Progenitor cell of endocrine pancreas (in vitro differentiated cells): ENCODE measurements at regions not wholly inside any gene's neighbourhood (a gene's known extent, or its start where the extent isn't known, plus 50 kb on each side); places are given as distances from the start of the nearest gene placed in this dataset.
A peak's percentile ranks its signal among the peaks of the same experiment; 100 is the strongest.
"Not testable (repeated sequence)": the region's sequence is repeated elsewhere in the genome, so short reads cannot be mapped to it uniquely, and the experiment has no call there.

ENCODE experiments used
- DNase-seq: peaks from one replicate; pipeline ENCODE4 v3.0.0; 2021; ENCODE audit warnings: low spot score; ENCODE audit not compliant: unreplicated experiment
- H3K27ac Mint-ChIP-seq: 2 replicates; pipeline ENCODE4 v1.8.0; 2021; ENCODE audit warnings: mild to moderate bottlenecking, moderate library complexity, mixed read lengths
- H3K27me3 Mint-ChIP-seq: 2 replicates; pipeline ENCODE4 v1.8.0; 2021; ENCODE audit warnings: mixed read lengths
- H3K36me3 Mint-ChIP-seq: 2 replicates; pipeline ENCODE4 v1.8.0; 2022; ENCODE audit warnings: mixed read lengths; ENCODE audit not compliant: insufficient read depth
- H3K4me1 Mint-ChIP-seq: 2 replicates; pipeline ENCODE4 v1.8.0; 2021; ENCODE audit warnings: low read depth, mixed read lengths
- H3K4me3 Mint-ChIP-seq: 2 replicates; pipeline ENCODE4 v1.8.0; 2021; ENCODE audit warnings: low read depth, mild to moderate bottlenecking, moderate library complexity, mixed read lengths
- H3K9me3 Mint-ChIP-seq: 2 replicates; pipeline ENCODE4 v1.8.0; 2021; ENCODE audit warnings: low read depth, mixed read lengths

DNA sequence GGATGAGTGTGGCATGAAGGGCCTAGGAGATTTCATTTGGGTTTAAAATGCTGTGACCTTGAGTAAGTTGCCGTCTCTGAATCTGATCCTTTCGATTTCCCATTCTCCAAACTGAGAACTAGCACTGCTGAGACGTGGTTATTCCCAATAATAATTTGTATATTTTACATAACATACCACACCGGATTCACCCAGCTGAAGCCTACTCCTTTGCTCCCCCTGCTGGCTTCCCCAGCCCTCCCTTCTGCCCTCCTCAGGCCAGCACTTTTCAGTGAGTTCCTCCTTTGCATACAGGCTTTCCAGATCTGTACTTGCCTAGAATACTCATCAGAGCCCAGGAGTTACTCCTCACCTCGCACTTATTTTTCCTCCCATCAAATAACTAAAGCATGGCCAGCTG, 255.1 kb downstream of the OR4F29 start:
- not testable (repeated sequence) for H3K36me3 Mint-ChIP-seq, H3K27ac Mint-ChIP-seq, H3K4me3 Mint-ChIP-seq, DNase-seq, H3K9me3 Mint-ChIP-seq, H3K27me3 Mint-ChIP-seq, H3K4me1 Mint-ChIP-seq

GRCh38 chr1:191296-192049, 260.0 kb downstream of the OR4F29 start:
- not testable (repeated sequence) for H3K27me3 Mint-ChIP-seq, H3K4me3 Mint-ChIP-seq, H3K9me3 Mint-ChIP-seq, H3K36me3 Mint-ChIP-seq, H3K4me1 Mint-ChIP-seq
- peak overlapping the region; percentile 21 for H3K27ac Mint-ChIP-seq
- DNase-seq, result peak; percentile 9

DNA sequence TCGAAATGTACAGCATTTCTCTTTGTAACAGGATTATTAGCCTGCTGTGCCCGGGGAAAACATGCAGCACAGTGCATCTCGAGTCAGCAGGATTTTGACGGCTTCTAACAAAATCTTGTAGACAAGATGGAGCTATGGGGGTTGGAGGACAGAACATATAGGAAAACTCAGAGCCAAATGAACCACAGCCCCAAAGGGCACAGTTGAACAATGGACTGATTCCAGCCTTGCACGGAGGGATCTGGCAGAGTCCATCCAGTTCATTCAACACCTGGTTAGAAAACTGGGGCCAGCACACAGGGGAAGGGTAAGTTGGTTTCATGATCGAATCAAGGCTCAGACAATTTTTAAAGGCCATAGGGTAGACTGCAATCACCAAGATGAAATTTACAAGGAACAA, 260.8 kb downstream of the OR4F29 start:
- H3K4me3 Mint-ChIP-seq, H3K27me3 Mint-ChIP-seq, H3K27ac Mint-ChIP-seq, H3K4me1 Mint-ChIP-seq, H3K36me3 Mint-ChIP-seq, H3K9me3 Mint-ChIP-seq, DNase-seq: not testable (repeated sequence)

- not testable (repeated sequence) for H3K4me3 Mint-ChIP-seq, DNase-seq, H3K9me3 Mint-ChIP-seq, H3K4me1 Mint-ChIP-seq, H3K27me3 Mint-ChIP-seq, H3K27ac Mint-ChIP-seq, H3K36me3 Mint-ChIP-seq
Observed at GRCh38 chr1:189915-190314, 261.6 kb downstream of the OR4F29 start.

DNA sequence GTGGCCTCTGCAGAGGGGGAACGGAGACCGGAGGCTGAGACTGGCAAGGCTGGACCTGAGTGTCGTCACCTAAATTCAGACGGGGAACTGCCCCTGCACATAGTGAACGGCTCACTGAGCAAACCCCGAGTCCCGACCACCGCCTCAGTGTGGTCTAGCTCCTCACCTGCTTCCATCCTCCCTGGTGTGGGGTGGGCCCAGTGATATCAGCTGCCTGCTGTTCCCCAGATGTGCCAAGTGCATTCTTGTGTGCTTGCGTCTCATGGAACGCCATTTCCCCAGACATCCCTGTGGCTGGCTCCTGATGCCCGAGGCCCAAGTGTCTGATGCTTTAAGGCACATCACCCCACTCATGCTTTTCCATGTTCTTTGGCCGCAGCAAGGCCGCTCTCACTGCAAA, 262.2 kb downstream of the OR4F29 start:
- H3K4me1 Mint-ChIP-seq, H3K36me3 Mint-ChIP-seq, H3K27me3 Mint-ChIP-seq, DNase-seq, H3K4me3 Mint-ChIP-seq, H3K9me3 Mint-ChIP-seq, H3K27ac Mint-ChIP-seq: not testable (repeated sequence)

GRCh38 chr1:187298-187697, 264.2 kb downstream of the OR4F29 start:
- H3K9me3 Mint-ChIP-seq, H3K36me3 Mint-ChIP-seq, H3K4me1 Mint-ChIP-seq, DNase-seq, H3K4me3 Mint-ChIP-seq, H3K27me3 Mint-ChIP-seq, H3K27ac Mint-ChIP-seq: not testable (repeated sequence)

DNA sequence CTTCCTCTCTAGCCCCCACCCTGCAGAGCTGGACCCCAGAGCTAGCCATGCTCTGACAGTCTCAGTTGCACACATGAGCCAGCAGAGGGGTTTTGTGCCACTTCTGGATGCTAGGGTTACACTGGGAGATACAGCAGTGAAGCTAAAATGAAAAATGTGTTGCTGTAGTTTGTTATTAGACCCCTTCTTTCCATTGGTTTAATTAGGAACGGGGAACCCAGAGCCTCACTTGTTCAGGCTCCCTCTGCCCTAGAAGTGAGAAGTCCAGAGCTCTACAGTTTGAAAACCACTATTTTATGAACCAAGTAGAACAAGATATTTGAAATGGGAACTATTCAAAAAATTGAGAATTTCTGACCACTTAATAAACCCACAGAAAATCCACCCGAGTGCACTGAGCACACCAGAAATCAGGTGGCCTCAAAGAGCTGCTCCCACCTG, 264.8 kb downstream of the OR4F29 start:
- not testable (repeated sequence) for H3K36me3 Mint-ChIP-seq, H3K4me3 Mint-ChIP-seq, H3K9me3 Mint-ChIP-seq, H3K27me3 Mint-ChIP-seq, DNase-seq, H3K4me1 Mint-ChIP-seq, H3K27ac Mint-ChIP-seq

DNA sequence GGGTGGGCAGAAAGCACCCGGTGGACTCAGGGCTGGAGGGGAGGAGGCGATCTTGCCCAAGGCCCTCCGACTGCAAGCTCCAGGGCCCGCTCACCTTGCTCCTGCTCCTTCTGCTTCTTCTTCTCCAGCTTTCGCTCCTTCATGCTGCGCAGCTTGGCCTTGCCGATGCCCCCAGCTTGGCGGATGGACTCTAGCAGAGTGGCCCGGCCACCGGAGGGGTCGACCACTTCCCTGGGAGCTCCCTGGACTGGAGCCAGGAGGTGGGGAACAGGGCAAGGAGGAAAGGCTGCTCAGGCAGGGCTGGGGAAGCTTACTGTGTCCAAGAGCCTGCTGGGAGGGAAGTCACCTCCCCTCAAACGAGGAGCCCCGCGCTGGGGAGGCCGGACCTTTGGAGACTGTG, 265.3 kb downstream of the OR4F29 start:
- not testable (repeated sequence) for H3K27ac Mint-ChIP-seq, H3K27me3 Mint-ChIP-seq, H3K4me3 Mint-ChIP-seq, H3K4me1 Mint-ChIP-seq, H3K36me3 Mint-ChIP-seq, H3K9me3 Mint-ChIP-seq, DNase-seq

- not testable (repeated sequence) for H3K36me3 Mint-ChIP-seq, H3K9me3 Mint-ChIP-seq, H3K27ac Mint-ChIP-seq, H3K27me3 Mint-ChIP-seq, DNase-seq, H3K4me1 Mint-ChIP-seq, H3K4me3 Mint-ChIP-seq
Observed at GRCh38 chr1:185526-185925, 266.0 kb downstream of the OR4F29 start.

GRCh38 chr1:184336-184686, 267.2 kb downstream of the OR4F29 start:
- not testable (repeated sequence) for H3K27me3 Mint-ChIP-seq, H3K4me1 Mint-ChIP-seq, H3K4me3 Mint-ChIP-seq, H3K27ac Mint-ChIP-seq, H3K9me3 Mint-ChIP-seq, H3K36me3 Mint-ChIP-seq, DNase-seq

DNA sequence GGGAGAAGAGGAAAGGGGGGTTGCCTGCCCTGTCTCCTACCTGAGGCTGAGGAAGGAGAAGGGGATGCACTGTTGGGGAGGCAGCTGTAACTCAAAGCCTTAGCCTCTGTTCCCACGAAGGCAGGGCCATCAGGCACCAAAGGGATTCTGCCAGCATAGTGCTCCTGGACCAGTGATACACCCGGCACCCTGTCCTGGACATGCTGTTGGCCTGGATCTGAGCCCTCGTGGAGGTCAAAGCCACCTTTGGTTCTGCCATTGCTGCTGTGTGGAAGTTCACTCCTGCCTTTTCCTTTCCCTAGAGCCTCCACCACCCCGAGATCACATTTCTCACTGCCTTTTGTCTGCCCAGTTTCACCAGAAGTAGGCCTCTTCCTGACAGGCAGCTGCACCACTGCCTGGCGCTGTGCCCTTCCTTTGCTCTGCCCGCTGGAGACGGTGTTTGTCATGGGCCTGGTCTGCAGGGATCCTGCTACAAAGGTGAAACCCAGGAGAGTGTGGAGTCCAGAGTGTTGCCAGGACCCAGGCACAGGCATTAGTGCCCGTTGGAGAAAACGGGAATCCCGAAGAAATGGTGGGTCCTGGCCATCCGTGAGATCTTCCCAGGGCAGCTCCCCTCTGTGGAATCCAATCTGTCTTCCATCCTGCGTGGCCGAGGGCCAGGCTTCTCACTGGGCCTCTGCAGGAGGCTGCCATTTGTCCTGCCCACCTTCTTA, 267.7 kb downstream of the OR4F29 start:
- H3K4me3 Mint-ChIP-seq, DNase-seq, H3K4me1 Mint-ChIP-seq, H3K9me3 Mint-ChIP-seq, H3K36me3 Mint-ChIP-seq, H3K27ac Mint-ChIP-seq, H3K27me3 Mint-ChIP-seq: not testable (repeated sequence)

DNA sequence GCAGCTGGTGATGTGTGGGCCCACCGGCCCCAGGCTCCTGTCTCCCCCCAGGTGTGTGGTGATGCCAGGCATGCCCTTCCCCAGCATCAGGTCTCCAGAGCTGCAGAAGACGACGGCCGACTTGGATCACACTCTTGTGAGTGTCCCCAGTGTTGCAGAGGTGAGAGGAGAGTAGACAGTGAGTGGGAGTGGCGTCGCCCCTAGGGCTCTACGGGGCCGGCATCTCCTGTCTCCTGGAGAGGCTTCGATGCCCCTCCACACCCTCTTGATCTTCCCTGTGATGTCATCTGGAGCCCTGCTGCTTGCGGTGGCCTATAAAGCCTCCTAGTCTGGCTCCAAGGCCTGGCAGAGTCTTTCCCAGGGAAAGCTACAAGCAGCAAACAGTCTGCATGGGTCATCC, 268.4 kb downstream of the OR4F29 start:
- H3K4me1 Mint-ChIP-seq, H3K36me3 Mint-ChIP-seq, DNase-seq, H3K4me3 Mint-ChIP-seq, H3K9me3 Mint-ChIP-seq, H3K27ac Mint-ChIP-seq, H3K27me3 Mint-ChIP-seq: not testable (repeated sequence)

DNA sequence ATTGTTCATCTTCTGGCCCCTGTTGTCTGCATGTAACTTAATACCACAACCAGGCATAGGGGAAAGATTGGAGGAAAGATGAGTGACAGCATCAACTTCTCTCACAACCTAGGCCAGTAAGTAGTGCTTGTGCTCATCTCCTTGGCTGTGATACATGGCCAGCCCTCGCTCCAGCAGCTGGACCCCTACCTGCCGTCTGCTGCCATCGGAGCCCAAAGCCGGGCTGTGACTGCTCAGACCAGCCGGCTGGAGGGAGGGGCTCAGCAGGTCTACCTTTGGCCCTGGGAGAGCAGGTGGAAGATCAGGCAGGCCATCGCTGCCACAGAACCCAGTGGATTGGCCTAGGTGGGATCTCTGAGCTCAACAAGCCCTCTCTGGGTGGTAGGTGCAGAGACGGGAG, 268.8 kb downstream of the OR4F29 start:
- H3K36me3 Mint-ChIP-seq, H3K9me3 Mint-ChIP-seq, H3K4me1 Mint-ChIP-seq, H3K27ac Mint-ChIP-seq, H3K27me3 Mint-ChIP-seq, H3K4me3 Mint-ChIP-seq, DNase-seq: not testable (repeated sequence)
